ENCODE measurements at regions not wholly inside any gene's neighbourhood (a gene's known extent, or its start where the extent isn't known, plus 50 kb on each side); places are given as distances from the start of the nearest gene placed in this dataset.
A peak's percentile ranks its signal among the peaks of the same experiment; 100 is the strongest.

DNA sequence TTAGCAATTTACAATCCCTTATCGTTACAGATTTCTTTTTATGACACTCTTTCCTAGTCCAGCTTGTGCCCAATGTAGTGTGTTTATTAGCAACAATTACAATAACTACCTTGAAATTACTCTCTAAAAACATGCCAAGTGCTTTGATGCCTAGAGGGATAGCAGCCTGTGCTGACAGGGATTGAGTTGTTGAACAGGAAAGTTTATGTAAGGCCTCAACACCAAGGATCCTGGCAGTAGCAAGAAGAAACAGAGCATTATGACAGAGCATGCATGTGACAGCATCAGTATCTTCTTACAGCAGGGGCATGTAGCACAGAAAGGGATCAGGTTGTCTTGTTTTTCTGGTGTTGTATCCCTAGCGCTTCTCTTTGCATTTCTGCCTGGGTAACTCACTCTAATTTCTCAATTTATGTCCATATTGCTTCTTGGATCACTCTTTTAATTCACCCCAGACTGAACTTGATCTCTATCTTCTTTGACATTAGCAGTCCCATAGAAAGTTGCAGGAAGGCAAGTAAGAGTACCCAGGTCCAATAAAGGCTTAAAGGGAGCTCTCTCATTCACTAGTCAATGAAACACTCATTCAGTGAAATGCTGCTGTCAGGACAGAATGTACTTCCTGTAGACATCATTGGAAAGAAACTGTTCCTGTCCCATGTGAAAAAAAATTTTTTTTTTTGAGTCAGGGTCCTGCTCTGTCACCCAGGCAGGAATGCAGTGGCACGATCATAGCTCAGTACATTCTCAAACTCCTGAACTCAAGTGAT is 220.0 kb upstream of the GRIP1 start:
- Histone ChIP-seq H3K27ac (ENCODE audit: low read depth, low read length) (no peak overlapping the region), H3K9me3 (ENCODE audit: control insufficient read depth, insufficient read depth, low read length) (no peaks in the 10 kb centered on the region)
- WGBS (ENCODE audit: insufficient coverage), result 86% methylated on average over 1 of the region's 3 CpGs

DNA sequence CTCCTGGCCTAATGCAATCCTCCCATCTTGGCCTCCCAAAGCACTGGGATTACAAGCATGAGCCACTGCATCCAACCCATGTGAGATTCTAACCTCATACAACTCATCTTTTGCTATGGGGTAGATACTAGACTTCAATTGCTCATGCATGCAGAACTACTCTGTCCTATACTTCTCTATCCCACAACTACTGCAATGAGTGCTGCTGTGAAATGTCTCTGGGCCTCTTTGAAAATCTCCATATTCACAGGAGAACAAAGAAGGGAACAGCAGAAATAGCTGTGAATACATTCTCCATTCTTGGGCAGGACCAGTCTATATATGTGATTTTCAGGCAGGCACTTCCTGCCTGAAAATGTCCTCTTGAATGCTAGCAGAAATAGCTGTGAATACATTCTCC is 220.7 kb upstream of the GRIP1 start:
- no peak overlapping the region for H3K27ac ChIP-seq (ENCODE audit: low read depth, low read length)
- H3K4me3 ChIP-seq (ENCODE audit: low read depth, low read length), result no peak overlapping the region
- no peak for DNase-seq (ENCODE audit: low read depth in 4 of 6, low spot score in 6 of 6)
- no peaks in the 10 kb centered on the region for H3K36me3 ChIP-seq (ENCODE audit: control insufficient read depth, insufficient read depth, low read length)
- H3K27me3 ChIP-seq (ENCODE audit: control insufficient read depth, insufficient read depth, low read length), result no peaks in the 10 kb centered on the region
- no peaks in the 10 kb centered on the region for H3K9me3 ChIP-seq (ENCODE audit: control insufficient read depth, insufficient read depth, low read length)
- no peaks in the 10 kb centered on the region for H3K4me1 ChIP-seq (ENCODE audit: control insufficient read depth, insufficient read depth, low read length)

More for the DNA sequence above, 220.0 kb upstream of the GRIP1 start:
- Histone ChIP-seq H3K4me1 (ENCODE audit: control insufficient read depth, insufficient read depth, low read length) (no peaks in the 10 kb centered on the region), H3K36me3 (ENCODE audit: control insufficient read depth, insufficient read depth, low read length) (no peaks in the 10 kb centered on the region), H3K27me3 (ENCODE audit: control insufficient read depth, insufficient read depth, low read length) (no peaks in the 10 kb centered on the region), H3K4me3 (ENCODE audit: low read depth, low read length) (no peak overlapping the region)
- DNase-seq (ENCODE audit: low read depth in 4 of 6, low spot score in 6 of 6), result peak in 1 of 6 donors; percentile 68

DNA sequence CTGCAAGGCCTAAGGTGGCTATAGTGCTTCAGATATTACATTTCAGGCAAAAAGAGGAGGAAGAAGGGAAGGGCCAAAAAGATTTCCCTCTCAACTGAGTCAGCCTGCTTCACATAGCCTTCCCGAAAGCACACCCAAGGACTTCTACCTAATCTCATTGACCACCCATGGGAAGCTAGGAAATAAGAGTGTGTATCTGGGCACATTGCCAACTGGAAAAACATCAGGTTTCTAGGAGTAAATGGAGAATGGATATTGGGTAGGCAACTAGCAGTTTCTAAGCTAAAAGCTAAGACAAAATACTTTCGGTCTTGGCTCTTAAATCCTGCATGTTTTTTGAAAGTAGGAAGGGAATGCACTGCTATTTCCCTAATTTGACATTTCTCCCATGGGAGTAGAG is 221.7 kb upstream of the GRIP1 start:
- no peaks in the 10 kb centered on the region for H3K27me3 ChIP-seq (ENCODE audit: control insufficient read depth, insufficient read depth, low read length)
- no peak overlapping the region for H3K4me3 ChIP-seq (ENCODE audit: low read depth, low read length)
- no peaks in the 10 kb centered on the region for H3K4me1 ChIP-seq (ENCODE audit: control insufficient read depth, insufficient read depth, low read length)
- no peak overlapping the region for H3K27ac ChIP-seq (ENCODE audit: low read depth, low read length)
- no peaks in the 10 kb centered on the region for H3K36me3 ChIP-seq (ENCODE audit: control insufficient read depth, insufficient read depth, low read length)
- no CpG with 5 or more reads among the region's 2 CpGs for WGBS (ENCODE audit: insufficient coverage)
- no peaks in the 10 kb centered on the region for H3K9me3 ChIP-seq (ENCODE audit: control insufficient read depth, insufficient read depth, low read length)
- peak in 2 of 6 donors; percentile 62 to 77 for DNase-seq (ENCODE audit: low read depth in 4 of 6, low spot score in 6 of 6)

DNA sequence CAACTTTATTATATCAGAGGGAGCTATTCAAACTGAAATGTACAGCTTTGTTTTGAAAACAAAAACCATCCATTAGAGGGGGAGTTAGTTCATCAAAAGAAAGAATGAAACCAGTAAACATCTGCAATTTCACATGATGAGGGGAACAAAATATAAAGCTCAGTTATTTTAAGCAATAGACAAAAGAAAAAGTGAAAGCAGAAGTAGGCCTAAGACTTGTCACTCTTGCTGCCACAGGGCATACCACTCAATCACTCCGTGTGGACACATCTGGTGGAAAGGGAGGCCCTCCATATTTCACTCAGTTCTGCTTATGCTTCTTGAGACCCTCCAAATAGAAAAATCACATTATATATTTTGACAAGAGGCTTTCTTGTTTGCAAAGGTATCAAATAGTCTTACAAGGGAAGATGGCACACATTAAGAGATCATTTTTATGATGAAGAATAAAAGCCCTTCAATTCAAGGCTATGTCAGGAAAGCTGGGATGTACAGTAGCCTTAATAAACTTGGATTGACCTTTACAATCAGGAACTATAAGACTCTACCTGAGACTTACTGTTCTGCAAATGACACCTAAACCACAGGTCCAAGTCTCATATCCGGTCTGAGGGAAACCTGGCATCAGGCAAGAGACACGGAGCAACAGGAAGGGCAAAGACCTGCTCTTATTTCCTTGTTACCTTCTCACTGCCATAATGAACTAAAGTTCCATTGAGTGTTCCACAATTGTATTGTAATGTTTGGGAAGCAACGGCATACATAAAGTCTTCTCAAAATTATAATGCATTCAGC is 222.5 kb upstream of the GRIP1 start:
- no peaks in the 10 kb centered on the region for H3K36me3 ChIP-seq (ENCODE audit: control insufficient read depth, insufficient read depth, low read length)
- no peaks in the 10 kb centered on the region for H3K27me3 ChIP-seq (ENCODE audit: control insufficient read depth, insufficient read depth, low read length)
- no peak overlapping the region for H3K4me3 ChIP-seq (ENCODE audit: low read depth, low read length)
- 100% methylated on average over 1 of the region's 4 CpGs for WGBS (ENCODE audit: insufficient coverage)
- H3K9me3 ChIP-seq (ENCODE audit: control insufficient read depth, insufficient read depth, low read length), result no peaks in the 10 kb centered on the region
- no peaks in the 10 kb centered on the region for H3K4me1 ChIP-seq (ENCODE audit: control insufficient read depth, insufficient read depth, low read length)
- no peak overlapping the region for H3K27ac ChIP-seq (ENCODE audit: low read depth, low read length)
- no peak for DNase-seq (ENCODE audit: low read depth in 4 of 6, low spot score in 6 of 6)

DNA sequence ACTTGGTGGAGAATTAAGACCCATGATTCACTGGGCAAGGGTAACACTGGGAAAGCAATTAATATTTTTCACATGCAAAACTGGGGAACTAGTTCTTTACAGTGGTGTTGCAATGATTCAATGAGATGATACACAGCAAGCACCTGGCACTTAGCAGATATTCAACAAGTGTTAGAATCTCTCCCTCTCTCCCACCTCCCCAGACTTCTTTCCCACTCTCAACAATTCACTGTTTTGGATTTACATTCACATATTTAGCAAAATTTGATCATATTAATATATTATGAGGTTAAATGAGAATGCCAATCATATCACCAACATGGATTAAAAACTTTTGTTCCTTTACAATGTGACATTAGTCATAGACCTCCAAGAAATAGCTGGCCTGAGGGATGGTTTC is 223.1 kb upstream of the GRIP1 start:
- H3K36me3 ChIP-seq (ENCODE audit: control insufficient read depth, insufficient read depth, low read length), result no peaks in the 10 kb centered on the region
- H3K4me1 ChIP-seq (ENCODE audit: control insufficient read depth, insufficient read depth, low read length), result no peaks in the 10 kb centered on the region
- no peak overlapping the region for H3K4me3 ChIP-seq (ENCODE audit: low read depth, low read length)
- H3K27ac ChIP-seq (ENCODE audit: low read depth, low read length), result no peak overlapping the region
- no peaks in the 10 kb centered on the region for H3K9me3 ChIP-seq (ENCODE audit: control insufficient read depth, insufficient read depth, low read length)
- H3K27me3 ChIP-seq (ENCODE audit: control insufficient read depth, insufficient read depth, low read length), result no peaks in the 10 kb centered on the region
- no peak for DNase-seq (ENCODE audit: low read depth in 4 of 6, low spot score in 6 of 6)

DNA sequence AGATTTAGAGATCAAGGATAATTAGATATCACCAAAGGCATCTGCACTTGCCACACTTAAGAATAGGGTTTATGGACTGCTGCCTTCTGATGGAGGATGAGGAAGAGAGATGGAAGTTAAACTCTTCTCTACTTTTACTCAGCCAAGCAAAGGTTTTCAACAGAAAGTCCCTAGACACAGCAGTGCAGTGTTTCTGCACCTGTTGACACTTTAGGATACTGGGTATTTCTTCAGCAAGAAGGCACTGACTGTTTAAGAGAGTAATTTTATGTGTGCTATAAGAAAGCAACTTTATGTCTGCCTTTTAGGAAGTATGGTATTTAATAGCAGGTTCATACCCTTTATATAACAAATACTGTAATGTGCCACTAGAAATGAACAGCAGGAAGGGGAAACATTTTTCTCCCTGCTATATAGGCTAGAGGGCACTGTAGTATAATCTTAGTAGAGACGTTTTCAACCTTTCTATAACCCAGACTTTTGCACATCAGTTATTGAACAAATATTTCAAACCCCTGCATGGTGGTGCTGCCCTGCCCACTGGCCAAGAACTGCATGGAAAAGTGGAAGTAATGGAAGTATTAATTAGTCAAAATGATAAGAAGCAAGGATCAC is 225.0 kb upstream of the GRIP1 start:
- Histone ChIP-seq H3K27me3 (ENCODE audit: control insufficient read depth, insufficient read depth, low read length) (no peaks in the 10 kb centered on the region), H3K36me3 (ENCODE audit: control insufficient read depth, insufficient read depth, low read length) (no peaks in the 10 kb centered on the region), H3K27ac (ENCODE audit: low read depth, low read length) (no peak overlapping the region), H3K9me3 (ENCODE audit: control insufficient read depth, insufficient read depth, low read length) (no peaks in the 10 kb centered on the region), H3K4me3 (ENCODE audit: low read depth, low read length) (no peak overlapping the region), H3K4me1 (ENCODE audit: control insufficient read depth, insufficient read depth, low read length) (no peaks in the 10 kb centered on the region)
- no CpG with 5 or more reads among the region's 1 CpG for WGBS (ENCODE audit: insufficient coverage)
- DNase-seq (ENCODE audit: low read depth in 4 of 6, low spot score in 6 of 6), result peak in 2 of 6 donors; percentile 17 to 66

DNA sequence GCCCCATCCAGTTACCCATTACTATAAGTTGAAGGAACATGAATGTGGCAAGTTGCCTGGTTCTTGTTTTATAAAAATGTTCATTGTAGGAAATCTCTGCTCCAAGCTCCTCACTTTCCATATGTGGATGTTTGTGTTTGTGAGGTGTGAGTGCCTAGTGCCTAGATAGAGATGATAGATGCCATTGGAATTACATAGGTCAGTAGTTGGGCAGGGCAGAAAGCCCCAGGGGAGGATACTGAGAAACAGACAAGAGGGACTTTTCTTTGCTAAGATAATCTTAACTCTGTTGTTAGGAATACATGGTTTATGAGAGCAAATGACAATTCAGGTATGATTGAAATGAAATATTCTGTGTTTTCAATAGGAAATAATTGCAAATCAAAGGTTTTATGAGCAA is 226.3 kb upstream of the GRIP1 start:
- Histone ChIP-seq H3K4me1 (ENCODE audit: control insufficient read depth, insufficient read depth, low read length) (no peaks in the 10 kb centered on the region), H3K36me3 (ENCODE audit: control insufficient read depth, insufficient read depth, low read length) (no peaks in the 10 kb centered on the region), H3K27ac (ENCODE audit: low read depth, low read length) (no peak overlapping the region), H3K9me3 (ENCODE audit: control insufficient read depth, insufficient read depth, low read length) (no peaks in the 10 kb centered on the region), H3K27me3 (ENCODE audit: control insufficient read depth, insufficient read depth, low read length) (no peaks in the 10 kb centered on the region), H3K4me3 (ENCODE audit: low read depth, low read length) (no peak overlapping the region)
- no peak for DNase-seq (ENCODE audit: low read depth in 4 of 6, low spot score in 6 of 6)

DNA sequence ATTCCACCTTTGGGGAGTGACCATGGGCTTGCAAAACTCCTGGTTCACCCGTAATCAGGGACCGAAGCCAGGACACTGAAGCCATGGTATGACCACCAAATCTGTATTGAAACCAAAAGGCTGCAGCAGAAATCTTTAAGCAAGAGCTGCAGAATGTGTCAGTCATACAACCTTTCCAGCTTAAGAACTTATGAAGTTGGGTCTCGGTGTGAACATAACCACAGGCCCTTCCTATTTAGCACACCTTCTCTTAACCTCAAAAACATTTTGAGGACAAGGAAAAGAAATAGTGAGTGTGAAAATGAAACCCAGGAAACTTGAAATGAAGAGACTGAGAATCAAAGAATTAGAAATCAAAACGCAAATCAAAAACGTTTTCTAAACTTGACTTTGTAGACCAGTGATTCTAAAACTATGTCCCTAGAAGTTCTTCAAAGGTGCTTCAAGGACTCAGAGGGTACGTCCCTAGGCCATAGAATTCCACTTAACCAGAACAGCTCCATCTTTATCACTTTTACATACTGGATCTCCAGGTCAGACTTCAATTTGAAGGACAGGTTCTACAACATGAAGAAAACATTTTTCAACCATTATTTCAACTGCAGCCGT is 231.6 kb upstream of the GRIP1 start:
- DNase-seq (ENCODE audit: low read depth in 4 of 6, low spot score in 6 of 6), result no peak
- Histone ChIP-seq H3K27ac (ENCODE audit: low read depth, low read length) (no peak overlapping the region), H3K27me3 (ENCODE audit: control insufficient read depth, insufficient read depth, low read length) (no peaks in the 10 kb centered on the region), H3K9me3 (ENCODE audit: control insufficient read depth, insufficient read depth, low read length) (peaks cover 4% of the 10 kb centered on the region), H3K4me3 (ENCODE audit: low read depth, low read length) (no peak overlapping the region), H3K4me1 (ENCODE audit: control insufficient read depth, insufficient read depth, low read length) (no peaks in the 10 kb centered on the region), H3K36me3 (ENCODE audit: control insufficient read depth, insufficient read depth, low read length) (no peaks in the 10 kb centered on the region)
- 100% methylated on average over 4 of the region's 7 CpGs for WGBS (ENCODE audit: insufficient coverage)

DNA sequence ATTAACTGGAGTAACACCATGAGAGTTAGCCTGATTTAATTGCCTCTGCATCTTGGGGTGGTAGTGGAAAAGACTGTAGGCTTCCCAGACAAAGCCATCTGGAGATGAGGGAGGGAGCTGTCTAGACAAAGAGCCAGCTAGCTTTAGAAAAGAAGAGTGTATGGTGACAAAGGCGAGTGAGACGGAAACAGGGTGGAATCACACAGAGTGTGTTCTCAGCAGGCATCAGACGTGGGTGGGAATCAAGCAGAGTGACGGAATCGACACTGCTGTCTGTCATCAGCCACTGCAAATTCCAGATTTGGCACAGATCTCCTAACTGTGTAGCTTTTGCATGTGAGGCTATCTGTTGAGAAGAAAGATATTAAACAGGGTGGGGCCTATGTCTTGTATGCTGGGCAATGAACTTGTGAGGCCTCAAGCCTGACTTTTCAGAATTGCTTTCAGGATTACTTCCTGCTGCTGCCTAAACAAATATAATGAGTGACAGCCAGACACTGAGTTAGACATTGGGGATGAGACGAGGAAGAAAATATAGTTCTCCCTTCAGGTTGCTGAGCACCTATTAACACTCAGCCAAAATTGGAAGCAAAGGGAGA is 236.5 kb upstream of the GRIP1 start:
- H3K4me1 ChIP-seq (ENCODE audit: control insufficient read depth, insufficient read depth, low read length), result no peaks in the 10 kb centered on the region
- WGBS (ENCODE audit: insufficient coverage), result 34% methylated on average over 5 of the region's 6 CpGs
- peak in 2 of 6 donors; percentile 40 to 48 for DNase-seq (ENCODE audit: low read depth in 4 of 6, low spot score in 6 of 6)
- H3K27me3 ChIP-seq (ENCODE audit: control insufficient read depth, insufficient read depth, low read length), result no peaks in the 10 kb centered on the region
- H3K9me3 ChIP-seq (ENCODE audit: control insufficient read depth, insufficient read depth, low read length), result peaks cover 4% of the 10 kb centered on the region
- no peaks in the 10 kb centered on the region for H3K36me3 ChIP-seq (ENCODE audit: control insufficient read depth, insufficient read depth, low read length)
- no peak overlapping the region for H3K4me3 ChIP-seq (ENCODE audit: low read depth, low read length)
- H3K27ac ChIP-seq (ENCODE audit: low read depth, low read length), result no peak overlapping the region

Data from spinal cord (tissue), 9 donors.